Activated CD8-positive, alpha-beta memory T cell treated with anti-CD3 and anti-CD28 coated beads for 24 hours (primary cell): ENCODE measurements at regions not wholly inside any gene's neighbourhood (a gene's known extent, or its start where the extent isn't known, plus 50 kb on each side); places are given as distances from the start of the nearest gene placed in this dataset.

Source experiments
- DNase-seq: peaks from one replicate; pipeline ENCODE4 v3.0.0-alpha.2; 2020

DNA sequence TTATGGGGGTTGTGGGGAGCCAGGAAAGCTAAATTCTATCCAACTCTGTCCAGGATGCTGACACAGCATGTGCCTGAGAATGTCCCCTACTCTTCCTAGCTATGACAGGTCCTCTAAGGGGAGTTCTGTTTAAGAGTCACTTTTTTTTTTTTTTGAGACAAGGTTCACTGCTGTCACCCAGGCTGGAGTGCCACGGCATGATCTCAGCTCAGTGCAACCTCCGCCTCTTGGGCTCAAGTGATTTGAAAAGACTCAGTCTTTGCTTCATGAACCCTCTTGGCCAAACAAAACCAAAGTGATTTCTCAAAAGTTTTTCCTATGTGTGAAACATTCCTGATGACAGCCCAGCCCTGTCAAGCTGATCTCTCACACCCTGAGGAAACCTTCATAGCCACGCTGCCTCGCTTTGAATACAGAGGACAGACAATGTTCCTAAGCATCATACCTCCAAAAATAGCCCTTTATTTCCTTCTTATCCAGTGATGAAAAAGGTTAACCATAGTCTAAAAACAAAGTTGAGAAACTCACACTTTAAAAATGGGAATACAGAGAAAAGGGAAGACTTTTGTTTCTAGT lies 105.5 kb upstream of the PROK2 start:
- DNase-seq, result no peak

DNA sequence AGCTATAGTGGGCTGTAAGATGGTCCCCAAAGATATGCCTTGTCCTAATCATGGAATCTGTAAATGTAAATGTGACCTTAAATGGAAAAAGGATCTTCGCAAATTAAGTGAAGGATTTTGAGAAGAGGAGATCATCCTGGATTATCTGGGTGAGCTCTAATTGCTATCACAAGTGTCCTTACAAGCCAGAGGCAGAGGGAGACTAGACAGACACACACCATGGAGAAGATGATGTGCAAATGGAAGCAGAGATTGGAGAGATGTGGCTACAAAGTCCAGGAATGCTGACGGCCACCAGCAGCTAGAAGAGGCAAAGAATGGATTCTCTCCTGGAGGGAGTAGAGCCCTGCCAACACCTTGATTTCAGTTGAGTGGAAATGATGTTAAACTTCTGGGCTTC lies 102.3 kb upstream of the PROK2 start:
- no peak for DNase-seq

DNA sequence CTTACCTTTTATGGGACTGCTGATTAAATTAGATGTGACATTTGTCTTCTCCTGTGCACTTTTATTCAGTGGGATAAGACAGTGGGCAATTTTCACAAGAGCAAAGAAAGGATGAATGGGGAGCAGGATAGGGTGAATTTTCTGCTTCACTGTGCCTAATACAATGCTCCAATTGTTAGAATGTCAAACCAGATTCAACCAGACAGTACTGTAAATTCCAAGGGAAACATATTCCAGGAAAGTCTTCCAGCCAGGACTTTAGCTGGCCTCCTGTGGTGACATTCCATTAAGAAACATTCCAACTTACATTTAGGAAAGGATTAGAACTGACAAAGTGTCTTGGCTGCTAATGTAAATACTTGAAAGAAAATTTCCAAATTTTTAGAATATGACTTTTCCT lies 100.1 kb upstream of the PROK2 start:
- no peak for DNase-seq

DNA sequence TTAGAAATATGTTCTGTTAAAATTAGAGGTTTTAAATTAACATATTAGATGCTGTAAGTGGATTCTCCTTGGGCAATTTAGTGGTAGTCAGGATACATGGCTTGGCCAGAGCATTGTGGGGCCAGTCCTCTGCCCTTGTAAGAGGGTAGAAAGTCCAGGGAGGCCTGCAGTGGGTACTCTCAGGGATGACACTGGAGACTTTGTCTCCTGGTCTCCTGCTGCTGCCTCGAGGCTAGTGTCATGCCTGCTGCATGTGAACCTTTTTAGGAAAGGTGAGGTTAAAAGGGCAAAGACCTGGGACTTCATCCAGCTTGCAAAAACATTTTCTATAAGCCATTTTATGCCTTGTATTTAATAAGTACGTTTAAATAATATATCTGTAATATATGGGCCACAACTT lies 96.8 kb upstream of the PROK2 start:
- no peak for DNase-seq

DNA sequence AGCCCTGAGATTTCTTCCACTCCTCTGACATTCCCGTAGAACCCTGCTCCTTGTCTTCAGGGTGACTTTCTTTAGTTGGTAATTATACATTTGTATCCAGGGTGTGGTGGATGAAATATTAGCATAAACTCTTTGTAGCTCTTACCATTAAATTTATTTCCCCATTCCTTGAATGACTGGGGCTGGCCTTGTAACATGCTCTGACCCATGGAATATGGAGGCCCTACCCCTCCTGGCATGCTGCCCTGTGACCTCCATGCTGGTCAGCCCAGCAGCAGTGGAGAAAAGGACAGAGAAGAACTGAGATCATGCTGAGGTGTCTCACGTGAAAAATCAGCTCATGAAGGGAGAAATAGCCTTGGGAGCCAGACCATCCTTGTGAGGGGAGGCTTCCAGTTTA lies 96.1 kb upstream of the PROK2 start:
- no peak for DNase-seq

DNA sequence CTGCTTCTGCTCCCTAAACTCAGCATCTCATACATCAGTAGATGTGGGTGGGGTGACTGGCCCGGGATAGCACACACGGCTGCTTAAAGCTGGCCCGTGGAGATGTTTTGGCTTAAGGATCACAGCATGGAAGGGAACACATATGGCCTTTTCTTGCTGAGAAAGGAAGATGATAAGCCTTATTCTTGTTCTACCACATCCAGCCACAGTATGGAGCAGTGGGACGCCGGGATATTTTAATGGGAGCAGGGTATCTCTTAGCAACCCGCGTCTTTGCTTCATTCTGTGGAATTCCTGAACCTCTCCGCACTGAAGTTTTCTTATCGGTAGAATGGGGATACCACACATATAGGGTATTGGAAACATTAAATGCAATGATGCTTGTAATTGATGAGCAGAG lies 94.1 kb upstream of the PROK2 start:
- DNase-seq, result no peak

DNA sequence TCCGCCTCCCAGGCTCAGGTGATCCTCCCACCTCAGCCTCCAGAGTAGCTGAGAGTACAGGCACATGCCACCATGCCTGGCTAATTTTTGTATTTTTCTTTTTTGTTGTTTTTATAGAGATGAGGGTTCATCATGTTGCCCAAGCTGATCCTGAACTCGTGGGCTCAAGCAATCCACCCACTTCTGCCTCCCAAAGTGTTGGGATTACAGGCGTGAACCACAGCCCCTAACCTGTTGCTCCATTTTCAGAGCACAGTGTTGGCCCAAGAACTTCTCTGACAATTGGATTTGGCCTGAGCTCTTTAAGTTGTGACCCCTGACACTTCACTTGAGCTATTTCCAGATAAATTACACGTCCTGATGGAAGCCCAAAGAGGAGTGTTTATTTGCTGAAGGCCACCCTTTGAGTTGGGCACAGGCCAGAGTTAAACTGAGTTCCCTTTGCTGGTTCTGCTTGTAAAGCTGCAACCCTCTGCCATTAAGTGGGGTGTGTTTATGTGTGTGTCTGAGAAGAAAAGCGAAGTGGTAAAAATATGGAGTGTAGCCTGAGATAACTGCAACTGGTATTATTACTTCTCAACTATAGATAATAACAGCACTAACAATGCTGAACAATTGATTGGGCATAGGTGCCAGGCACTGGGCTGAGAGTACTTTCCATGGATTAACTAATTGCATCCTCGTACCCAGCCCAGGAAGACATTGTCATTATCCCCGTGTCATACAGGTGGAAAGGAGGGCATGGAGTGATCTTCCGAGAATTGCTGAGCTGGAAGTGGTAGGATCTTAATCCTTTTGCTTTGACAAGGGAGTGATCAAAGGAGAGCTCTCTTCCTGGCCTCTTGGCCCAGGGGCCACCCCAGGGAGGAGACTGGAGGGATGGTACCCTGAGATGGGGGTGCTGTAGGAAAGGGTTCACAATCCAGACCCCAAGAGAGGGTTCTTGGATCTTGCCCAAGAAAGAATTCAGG lies 91.5 kb upstream of the PROK2 start:
- DNase-seq, result no peak

DNA sequence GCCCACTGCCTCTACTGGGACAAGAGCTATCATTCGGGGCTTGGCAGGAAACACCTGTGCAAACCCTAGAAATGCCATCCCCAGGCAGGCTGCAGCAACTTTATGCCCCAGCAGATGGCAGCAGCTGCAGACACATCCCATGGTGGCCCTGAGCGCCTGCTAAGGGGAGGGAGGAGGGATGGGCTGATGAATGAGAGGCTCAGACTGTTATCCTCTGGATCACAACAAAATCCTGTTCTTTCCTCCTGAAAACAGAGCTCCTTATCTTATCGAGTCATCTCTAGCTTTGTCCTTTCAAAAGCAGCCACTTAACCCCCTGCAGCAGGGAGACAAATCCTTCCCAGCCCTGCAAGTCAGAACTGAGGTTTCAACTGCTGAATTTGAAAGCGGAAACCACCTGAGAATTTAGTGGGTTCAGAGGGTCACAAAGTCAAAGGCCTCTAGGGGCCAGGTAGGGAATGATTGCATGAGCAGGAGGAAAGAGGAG lies 90.6 kb upstream of the PROK2 start:
- peak; percentile 92 for DNase-seq

DNA sequence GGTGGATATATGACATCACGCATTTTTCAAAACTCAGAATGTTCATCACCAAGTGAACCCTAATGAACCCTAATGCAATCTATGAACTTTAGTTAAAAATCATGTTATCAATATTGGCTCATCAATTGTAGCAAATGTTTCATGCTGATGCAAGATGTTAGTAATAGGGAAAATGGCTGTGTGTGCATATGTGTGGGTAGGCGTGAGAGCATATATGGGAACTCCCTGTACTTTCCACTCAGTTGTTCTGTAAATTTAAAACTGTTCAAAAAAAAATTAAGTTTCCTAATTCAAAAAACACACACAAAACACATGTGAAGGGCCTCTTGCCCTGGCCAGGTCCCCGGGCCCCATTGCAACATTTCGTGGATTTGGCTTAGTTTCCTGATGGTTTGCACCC lies 89.7 kb upstream of the PROK2 start:
- DNase-seq, result no peak

DNA sequence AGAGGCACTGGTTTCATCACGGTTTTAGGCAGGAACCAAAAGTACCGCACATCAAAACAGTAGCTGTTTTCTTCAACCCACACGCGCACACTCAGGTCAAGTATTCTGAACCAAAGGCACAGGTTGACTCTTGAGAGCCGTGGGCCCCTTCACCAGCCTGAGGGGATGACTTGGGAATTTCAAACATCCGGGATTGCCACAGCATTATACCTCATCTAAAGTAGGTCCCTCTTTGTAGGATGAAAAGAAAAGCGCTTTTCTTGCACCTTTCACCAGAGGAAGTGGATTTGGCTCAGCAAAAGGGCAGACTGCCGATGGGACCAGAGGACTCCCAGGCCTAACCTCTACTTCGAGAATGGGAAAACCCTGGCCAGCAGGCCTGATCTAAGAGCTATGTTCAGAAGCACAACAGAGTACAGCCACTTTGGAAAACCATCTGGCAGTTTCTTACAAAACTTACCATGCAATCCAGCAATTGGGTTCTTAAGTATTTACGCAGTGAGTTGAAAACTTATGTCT lies 88.2 kb upstream of the PROK2 start:
- DNase-seq, result no peak

DNA sequence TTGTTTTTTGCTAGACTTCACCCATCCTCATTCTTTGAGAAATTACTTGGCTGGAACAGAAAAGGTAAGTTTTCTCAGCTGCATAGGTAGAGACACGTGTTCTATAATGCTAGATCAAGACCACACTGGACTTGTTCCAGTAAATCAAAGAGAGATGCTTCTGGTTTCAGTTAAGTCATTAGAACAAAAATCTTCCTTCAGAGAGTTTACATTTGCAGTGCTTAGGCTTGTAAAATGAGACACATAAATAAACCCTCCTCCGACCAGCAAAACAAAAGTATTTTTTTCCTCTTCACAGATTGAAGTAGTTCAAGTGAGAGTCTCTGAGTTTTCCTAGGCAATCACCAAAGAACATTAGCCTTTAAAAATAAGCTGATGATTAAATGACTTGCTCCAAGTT lies 87.3 kb upstream of the PROK2 start:
- no peak for DNase-seq

DNA sequence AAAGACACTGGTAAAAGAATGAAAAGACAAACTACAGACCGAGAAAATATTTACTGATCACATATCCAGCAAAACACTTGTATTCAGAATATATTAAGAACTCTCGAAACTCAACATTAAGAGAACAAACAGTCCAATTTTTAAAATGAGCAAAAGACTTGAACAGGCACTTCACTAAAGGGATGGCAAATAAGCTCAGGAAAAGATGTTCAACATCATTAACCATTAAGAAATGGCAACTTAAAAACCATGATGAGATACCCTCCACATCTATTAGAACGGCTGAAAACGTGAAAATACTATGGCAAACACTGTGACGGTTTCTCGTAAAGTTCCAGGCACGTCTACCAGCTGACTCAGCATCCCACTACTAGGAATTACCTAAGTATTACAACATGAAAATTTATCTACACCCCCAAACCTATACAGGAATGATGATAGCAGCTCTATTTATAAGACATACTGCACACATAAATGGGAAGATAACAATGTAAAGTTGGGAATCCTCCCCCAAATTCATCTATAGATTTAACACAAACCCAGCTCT lies 86.1 kb upstream of the PROK2 start:
- DNase-seq, result no peak

DNA sequence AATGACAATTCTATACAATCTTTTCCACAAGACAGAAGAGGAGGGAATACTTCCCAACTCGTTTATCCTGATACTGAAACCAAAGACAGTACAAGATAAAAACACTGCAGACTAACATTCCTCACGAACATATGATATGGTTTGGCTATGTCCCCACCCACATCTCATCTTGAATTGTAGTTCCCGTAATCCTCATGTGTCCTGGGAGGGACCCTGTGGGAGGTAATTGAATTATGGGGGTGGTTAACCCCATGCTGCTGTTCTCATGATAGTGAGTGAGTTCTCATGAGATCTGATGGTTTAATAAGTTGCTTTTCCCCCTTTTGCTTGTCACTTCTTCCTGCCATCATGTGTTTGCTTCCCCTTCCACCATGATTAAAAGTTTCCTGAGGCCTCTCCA lies 83.9 kb upstream of the PROK2 start:
- no peak for DNase-seq

DNA sequence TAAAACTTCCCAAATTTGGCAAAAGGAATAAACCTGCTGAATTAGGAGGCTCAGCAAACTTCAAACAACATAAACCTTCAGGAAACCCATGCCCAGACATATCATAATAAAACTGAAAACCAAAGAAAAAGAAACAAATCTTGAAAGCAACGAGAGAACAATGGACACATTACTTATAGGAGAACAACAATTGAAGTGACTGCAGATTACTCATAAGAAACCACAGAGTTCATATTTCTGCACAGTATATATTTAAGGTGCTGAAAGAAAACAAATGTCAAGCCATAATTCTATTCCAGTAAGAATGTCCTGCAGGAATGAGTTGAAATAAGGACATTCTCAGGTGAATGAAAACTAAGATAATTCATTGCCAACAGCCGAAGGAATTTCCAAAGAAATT lies 80.8 kb upstream of the PROK2 start:
- DNase-seq, result no peak

DNA sequence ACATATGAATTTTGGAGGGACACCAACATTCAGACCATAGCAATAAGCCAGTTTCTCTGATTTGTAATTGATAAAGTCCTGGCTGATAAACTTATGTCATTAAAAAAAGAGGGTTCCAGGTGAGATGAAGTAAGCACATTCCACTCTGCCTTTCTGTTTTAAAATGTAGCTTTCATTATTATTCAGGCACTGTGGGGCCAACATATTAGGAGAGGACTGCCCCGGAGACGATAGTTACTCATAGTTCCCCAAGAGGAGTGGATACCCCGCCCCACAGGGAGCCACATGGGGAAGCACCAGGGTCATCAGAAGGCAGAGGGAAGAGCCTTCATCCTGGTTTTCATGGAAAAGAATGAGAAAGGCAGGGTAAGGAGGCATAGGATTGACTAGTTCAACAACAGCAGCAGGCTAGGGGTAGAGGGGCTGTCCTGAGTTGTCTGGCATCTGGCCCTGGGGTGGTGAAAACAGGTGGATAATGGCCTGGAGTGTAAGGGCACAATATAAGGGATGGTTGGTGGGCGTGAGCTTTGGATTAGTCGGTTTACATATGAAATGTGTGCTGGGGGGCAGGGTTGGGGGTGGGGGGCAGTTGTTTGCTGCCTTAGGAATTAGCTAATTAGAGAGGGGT lies 78.7 kb upstream of the PROK2 start:
- DNase-seq, result no peak

DNA sequence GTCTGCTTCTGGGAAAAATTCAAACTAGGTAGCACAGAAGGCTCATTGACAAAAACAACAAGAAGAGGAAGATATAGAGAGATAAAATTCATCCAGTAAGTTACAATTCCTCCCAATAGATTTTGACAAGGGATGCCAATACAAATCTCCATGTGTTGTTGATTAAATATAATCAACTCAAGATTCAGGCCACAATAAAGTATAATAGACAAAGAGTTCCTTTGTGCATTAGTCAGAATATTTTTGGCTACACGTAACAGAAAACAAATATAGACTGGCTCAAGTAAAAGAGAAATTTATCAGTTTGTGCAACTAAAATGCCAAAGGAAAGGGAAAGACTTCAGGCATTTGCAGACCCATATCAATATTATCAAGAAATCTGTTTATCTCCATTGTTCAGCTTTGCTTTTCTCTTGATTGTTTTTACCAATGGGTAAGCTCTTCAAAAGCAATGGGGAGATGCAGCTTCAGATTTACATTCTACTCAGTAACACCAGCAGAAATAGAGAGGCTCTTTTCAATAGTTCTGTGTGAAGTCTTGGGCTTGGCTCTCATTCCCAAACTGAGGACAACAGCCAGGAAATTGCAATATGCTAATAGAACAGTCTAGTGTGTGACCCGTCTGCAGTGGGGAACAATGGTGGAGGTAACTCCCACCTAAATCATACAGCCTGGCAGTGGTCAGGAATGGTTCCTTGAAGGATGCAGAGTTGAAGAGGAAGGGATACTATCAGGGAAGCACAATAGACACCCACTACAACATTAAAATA lies 77.6 kb upstream of the PROK2 start:
- DNase-seq, result no peak

DNA sequence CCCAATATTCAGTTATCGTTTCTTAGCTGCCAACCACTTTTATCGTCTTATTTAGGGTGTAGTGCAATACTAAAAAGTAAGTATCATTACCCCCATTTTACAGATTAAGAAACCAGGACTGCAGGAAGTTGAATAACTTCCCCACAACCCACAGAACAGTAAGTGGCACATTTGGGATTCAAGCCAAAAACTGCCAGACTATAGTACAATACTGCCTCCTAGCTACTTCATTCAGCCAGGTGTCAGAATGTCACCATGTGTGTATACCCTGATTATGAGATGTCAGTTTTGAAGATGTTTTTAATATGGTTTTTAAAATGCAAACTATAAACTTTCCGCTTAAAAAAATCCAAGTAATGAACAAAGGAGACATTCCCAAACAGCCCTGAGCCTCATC lies 74.2 kb upstream of the PROK2 start:
- no peak for DNase-seq

DNA sequence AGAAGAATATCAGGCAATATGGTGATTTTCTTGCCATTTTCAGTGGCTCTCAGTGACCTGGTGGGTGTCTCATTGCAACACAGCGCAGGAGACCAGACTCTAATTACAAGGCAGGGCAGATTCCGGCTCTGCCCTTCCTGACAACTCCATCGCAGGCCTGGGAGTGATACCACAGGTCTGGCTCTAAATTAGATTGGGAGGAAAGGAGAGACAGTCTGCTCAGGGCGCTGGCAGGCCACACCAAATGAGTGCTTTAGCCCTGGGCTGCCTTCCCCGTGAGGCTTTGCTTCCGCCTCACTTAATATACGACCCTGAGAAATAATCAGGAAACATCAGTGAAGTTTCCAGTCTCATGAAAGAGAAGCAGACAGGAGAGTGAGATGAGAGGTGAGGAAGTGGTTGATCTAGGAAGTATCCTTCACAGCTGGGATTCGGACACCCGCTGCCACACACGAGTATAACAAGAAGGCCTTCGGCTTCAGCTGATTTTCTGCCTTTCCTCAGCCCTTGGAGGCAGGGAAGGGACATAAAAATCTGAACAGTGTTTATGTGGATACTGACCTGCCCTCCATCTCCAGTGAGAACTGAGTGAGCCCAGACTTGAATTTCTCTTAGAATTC lies 73.7 kb upstream of the PROK2 start:
- DNase-seq, result no peak

DNA sequence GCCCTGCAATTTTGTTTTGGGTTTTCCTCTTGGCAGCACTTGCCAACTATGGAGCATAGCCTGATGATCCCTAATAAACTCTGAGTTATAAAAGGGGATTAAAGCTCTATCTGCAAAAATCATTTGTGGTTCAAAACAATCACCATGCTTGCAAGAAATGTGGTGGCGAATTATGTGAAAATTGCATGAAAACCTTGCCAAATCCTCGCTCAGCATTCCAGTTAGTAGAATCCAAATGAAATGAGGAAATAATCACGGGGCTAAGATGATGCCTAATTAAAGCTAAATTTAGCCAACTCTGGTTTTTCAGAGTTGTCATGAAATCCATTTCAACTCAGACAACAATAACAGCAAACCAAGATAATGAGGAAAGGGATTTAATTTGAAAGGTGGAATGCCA lies 73.0 kb upstream of the PROK2 start:
- DNase-seq, result no peak

DNA sequence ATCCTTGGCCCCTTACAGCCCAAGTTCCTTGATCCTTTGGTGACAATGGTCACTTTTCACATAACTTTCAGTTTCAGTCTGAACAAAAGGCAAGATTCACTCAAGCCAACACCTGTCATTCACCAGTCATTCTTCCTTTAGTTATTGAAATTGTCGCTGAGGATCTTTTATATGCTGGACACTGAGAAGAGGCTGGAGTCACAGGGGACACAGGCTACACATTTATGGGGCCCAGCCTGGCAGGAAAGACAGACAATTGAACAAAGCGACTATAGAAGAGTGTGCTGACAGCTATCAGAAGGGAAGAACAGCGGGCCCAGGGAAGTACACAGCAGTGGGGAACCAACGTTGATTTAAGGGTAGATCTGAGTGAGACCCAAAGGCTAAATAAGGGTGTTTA lies 69.8 kb upstream of the PROK2 start:
- DNase-seq, result no peak

DNA sequence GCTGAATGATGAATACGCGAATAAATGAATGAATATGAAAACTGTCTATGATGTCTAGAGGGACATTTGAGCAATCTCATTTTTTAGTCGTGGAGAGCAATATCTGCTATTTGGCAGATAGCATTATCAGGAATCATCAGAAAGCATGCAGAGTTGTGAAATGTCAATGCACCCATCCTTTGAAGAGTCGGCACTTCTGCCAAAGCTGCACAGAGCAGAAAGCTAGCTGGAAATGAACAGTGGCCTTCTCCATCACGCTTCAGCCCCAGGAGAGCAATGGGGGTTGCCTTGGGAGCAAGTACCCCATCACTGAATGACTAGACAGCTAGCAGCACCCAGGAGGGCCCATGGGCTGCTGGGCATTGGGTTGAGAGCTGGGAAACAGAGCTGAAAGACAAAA lies 69.1 kb upstream of the PROK2 start:
- no peak for DNase-seq

DNA sequence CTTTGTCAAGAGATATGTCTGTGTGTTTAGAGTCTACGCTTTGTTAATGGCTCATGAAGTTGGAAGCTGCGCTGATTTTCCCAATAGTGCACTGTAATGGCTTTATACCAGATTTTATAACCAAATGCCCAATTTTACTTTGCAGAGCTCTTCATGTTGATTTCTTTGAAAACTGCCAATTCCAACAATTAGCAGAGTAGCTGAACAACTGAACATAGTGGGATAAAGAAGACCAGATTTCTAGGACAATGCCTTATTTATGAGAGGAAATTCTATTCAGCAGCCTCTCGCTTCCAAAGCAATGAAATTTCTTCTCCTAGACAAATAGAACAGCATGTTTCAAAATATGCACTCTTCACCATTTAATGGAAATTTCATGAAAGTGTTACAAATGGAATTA lies 66.9 kb upstream of the PROK2 start:
- no peak for DNase-seq
